GM18873 (cell line): ENCODE measurements at regions not wholly inside any gene's neighbourhood (a gene's known extent, or its start where the extent isn't known, plus 50 kb on each side); places are given as distances from the start of the nearest gene placed in this dataset.
"Not testable (repeated sequence)": the region's sequence is repeated elsewhere in the genome, so short reads cannot be mapped to it uniquely, and the experiment has no call there.

Experiments
- ATAC-seq: cut with Tn5 transposase; IDR thresholded peaks from one replicate; pipeline ENCODE4 v1.9.1; 2021; ENCODE audit warnings: mild to moderate bottlenecking, moderate library complexity, moderate number of reproducible peaks; ENCODE audit not compliant: unreplicated experiment, low FRiP score

- no peak for ATAC-seq
These were observed 187.8 kb downstream of the ZNF516 start for GRCh38 chr18:76307293-76307690.

- ATAC-seq, result no peak
These were observed 188.3 kb downstream of the ZNF516 start for GRCh38 chr18:76306685-76307292.

GRCh38 chr18:76285866-76286265, 209.2 kb downstream of the ZNF516 start:
- ATAC-seq, result no peak

- no peak for ATAC-seq
These were observed 213.5 kb downstream of the ZNF516 start for GRCh38 chr18:76281565-76281964.

GRCh38 chr18:76277801-76278200, 217.2 kb downstream of the ZNF516 start:
- ATAC-seq, result no peak

GRCh38 chr18:76275727-76276313, 219.2 kb downstream of the ZNF516 start:
- ATAC-seq, result no peak

GRCh38 chr18:76274468-76275289, 220.4 kb downstream of the ZNF516 start:
- no peak for ATAC-seq

DNA sequence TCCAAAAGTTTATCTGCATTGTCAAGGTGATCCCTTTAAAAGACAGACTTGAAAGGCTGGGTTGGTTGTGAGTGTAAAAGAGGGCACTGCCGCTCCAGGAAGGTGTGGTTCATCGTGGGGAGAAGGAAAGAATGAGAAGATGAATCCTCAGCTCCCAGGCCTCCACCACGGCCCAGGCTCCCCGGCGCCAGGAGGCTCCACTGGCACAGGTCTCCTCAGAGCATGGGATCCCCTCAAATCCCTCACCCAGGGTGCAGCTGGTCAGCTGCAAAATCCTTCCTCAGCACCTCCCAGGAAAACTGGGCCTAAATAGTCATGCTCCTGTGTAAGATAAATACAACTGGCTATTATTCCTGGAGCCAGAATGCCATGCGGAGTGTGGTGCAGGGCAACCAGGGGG, 221.1 kb downstream of the ZNF516 start:
- ATAC-seq, result no peak

- no peak for ATAC-seq
These were observed 222.0 kb downstream of the ZNF516 start for GRCh38 chr18:76273036-76273545.

GRCh38 chr18:76267423-76267822, 227.6 kb downstream of the ZNF516 start:
- ATAC-seq, result not testable (repeated sequence)

GRCh38 chr18:76266236-76266991, 228.6 kb downstream of the ZNF516 start:
- no peak for ATAC-seq

GRCh38 chr18:76265497-76266235, 229.4 kb downstream of the ZNF516 start:
- no peak for ATAC-seq

GRCh38 chr18:76264876-76265250, 230.2 kb downstream of the ZNF516 start:
- no peak for ATAC-seq

GRCh38 chr18:76264198-76264875, 230.7 kb downstream of the ZNF516 start:
- ATAC-seq, result no peak

DNA sequence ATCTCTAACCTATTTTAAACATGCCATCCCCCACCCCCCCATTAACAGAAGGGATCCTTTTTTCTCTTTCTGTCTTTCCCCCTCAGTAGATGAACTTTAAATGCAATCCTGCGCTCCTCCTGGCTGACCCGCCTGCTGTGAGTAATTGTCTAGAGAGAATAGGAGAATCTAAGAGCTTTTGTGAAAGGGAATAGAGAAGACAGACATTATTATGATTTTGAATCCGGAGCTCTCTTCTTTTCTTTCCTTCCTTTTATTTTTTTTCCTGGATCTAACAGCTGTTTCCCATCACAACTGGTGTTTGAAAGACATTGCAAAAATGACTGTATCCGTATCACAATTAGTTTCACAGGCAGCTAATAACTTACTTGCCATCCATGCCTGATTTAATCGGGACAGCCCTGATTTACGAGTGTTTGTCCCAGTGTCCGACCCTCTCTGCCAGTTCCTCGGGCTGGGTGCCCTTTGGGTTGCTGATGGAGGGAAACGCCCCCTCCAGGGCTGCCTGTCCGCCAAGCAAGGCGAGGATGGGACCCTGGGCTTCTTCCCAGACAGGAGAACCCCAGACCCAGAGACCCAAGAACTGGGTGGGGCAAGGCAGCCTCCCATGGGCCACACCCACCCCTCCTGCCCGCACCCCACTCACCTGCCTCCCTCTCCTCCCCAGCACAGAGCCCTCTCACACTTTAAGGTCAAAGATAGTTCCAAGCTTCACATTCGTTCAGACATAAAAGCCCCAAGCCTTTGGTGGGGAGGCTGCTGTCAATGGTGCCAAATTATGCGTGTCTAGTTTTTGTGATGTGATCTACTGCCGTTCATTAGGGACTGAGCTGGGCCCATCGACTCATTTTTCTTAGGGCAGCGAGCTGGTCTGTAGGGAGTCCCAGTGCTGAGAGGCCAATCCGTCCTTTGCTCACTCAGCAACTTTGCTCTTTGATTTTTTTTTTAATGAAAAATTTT, 231.7 kb downstream of the ZNF516 start:
- no peak for ATAC-seq

GRCh38 chr18:76260941-76261472, 234.0 kb downstream of the ZNF516 start:
- ATAC-seq, result no peak

DNA sequence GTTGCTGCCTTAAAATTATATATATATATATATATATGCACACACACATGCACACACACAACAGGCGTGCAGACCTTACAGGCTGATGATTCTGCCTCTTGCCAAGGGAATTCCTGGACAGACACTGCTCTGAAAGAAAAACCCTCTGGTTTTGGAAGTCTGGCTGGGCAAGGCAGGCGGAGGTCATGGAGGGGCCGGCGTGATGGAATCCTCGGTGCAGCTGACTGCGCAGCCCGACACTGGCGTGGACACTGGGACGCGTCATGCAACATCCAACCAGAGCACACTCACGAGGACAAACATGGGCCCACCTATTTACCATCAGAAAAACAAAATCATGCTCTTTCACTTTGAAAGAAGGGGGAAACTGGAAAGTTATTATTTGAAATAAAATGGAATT, 235.3 kb downstream of the ZNF516 start:
- ATAC-seq, result no peak

GRCh38 chr18:76259096-76259495, 235.9 kb downstream of the ZNF516 start:
- no peak for ATAC-seq
